H9 (cell line): ENCODE measurements at regions not wholly inside any gene's neighbourhood (a gene's known extent, or its start where the extent isn't known, plus 50 kb on each side); places are given as distances from the start of the nearest gene placed in this dataset.

ENCODE experiments used
- DNase-seq: peaks from one replicate; pipeline ENCODE4 v3.0.0-alpha.2; 2017
- H2AFZ ChIP-seq: one replicate; pipeline ENCODE4 v1.6.1; 2013; ENCODE audit warnings: mild to moderate bottlenecking, low read length, control low read depth, moderate library complexity
- H2AK5ac ChIP-seq: 2 replicates; pipeline ENCODE4 v1.6.1; 2013; ENCODE audit warnings: low read length, control low read depth, mixed read lengths; ENCODE audit not compliant: insufficient read length
- H2BK120ac ChIP-seq: one replicate; pipeline ENCODE4 v1.6.1; 2013; ENCODE audit warnings: low read depth, mild to moderate bottlenecking, low read length, control low read depth, inconsistent platforms; ENCODE audit not compliant: poor library complexity, severe bottlenecking
- H2BK12ac ChIP-seq: 2 replicates; pipeline ENCODE4 v1.6.1; 2013; ENCODE audit warnings: low read length, control low read depth, mixed read lengths, low read depth; ENCODE audit not compliant: insufficient read length
- H2BK15ac ChIP-seq: 2 replicates; pipeline ENCODE4 v1.6.1; 2013; ENCODE audit warnings: low read depth, low read length, control low read depth
- H2BK20ac ChIP-seq: one replicate; pipeline ENCODE4 v1.6.1; 2013; ENCODE audit warnings: low read depth, mild to moderate bottlenecking, low read length, control low read depth, inconsistent platforms; ENCODE audit not compliant: poor library complexity, severe bottlenecking
- H2BK5ac ChIP-seq: 2 replicates; pipeline ENCODE4 v1.6.1; 2013; ENCODE audit warnings: low read length, control low read depth, mixed read lengths; ENCODE audit not compliant: insufficient read length
- H3K14ac ChIP-seq: 2 replicates; pipeline ENCODE4 v1.6.1; 2013; ENCODE audit warnings: low read length, control low read depth; ENCODE audit not compliant: insufficient read depth
- H3K18ac ChIP-seq: 2 replicates; pipeline ENCODE4 v1.6.1; 2013; ENCODE audit warnings: low read depth, mild to moderate bottlenecking, mixed read lengths, low read length, control low read depth; ENCODE audit not compliant: insufficient read length
- H3K23ac ChIP-seq: 2 replicates; pipeline ENCODE4 v1.6.1; 2013; ENCODE audit warnings: low read length, control low read depth, mixed read lengths, low read depth; ENCODE audit not compliant: insufficient read length
- H3K23me2 ChIP-seq: 2 replicates; pipeline ENCODE4 v1.6.1; 2013; ENCODE audit warnings: low read depth, mild to moderate bottlenecking, mixed read lengths, low read length, control low read depth; ENCODE audit not compliant: insufficient read length, poor library complexity, severe bottlenecking
- H3K27ac ChIP-seq: 2 replicates; pipeline ENCODE4 v1.5.1; 2013; ENCODE audit warnings: low read length, control low read depth, mixed read lengths, low read depth; ENCODE audit not compliant: insufficient read length
- H3K27me3 ChIP-seq: 2 replicates; pipeline ENCODE4 v1.6.1; 2013; ENCODE audit warnings: low read length, control low read depth, inconsistent platforms; ENCODE audit not compliant: insufficient read depth
- H3K4ac ChIP-seq: 2 replicates; pipeline ENCODE4 v1.6.1; 2013; ENCODE audit warnings: low read depth, mild to moderate bottlenecking, control low read depth, inconsistent platforms, low read length, moderate library complexity
- H3K4me1 ChIP-seq: 2 replicates; pipeline ENCODE4 v1.6.1; 2013; ENCODE audit warnings: low read length, control low read depth, inconsistent platforms; ENCODE audit not compliant: insufficient read depth
- H3K4me2 ChIP-seq: 2 replicates; pipeline ENCODE4 v1.6.1; 2013; ENCODE audit warnings: low read length, control low read depth, mixed read lengths; ENCODE audit not compliant: insufficient read length, insufficient read depth
- H3K56ac ChIP-seq: 2 replicates; pipeline ENCODE4 v1.6.1; 2013; ENCODE audit warnings: low read depth, mild to moderate bottlenecking, mixed read lengths, low read length, control low read depth; ENCODE audit not compliant: insufficient read length
- H3K79me1 ChIP-seq: 2 replicates; pipeline ENCODE4 v1.6.1; 2013; ENCODE audit warnings: low read depth, mild to moderate bottlenecking, moderate library complexity, low read length, control low read depth, inconsistent platforms; ENCODE audit not compliant: insufficient read depth, poor library complexity, severe bottlenecking
- H3K79me2 ChIP-seq: 2 replicates; pipeline ENCODE4 v1.6.1; 2013; ENCODE audit warnings: low read length, control low read depth, inconsistent platforms; ENCODE audit not compliant: insufficient read depth
- H3K9ac ChIP-seq: 2 replicates; pipeline ENCODE4 v1.6.1; 2013; ENCODE audit warnings: low read length, control low read depth, mixed read lengths; ENCODE audit not compliant: insufficient read length; ENCODE audit errors: extremely low read depth
- H3K9me3 ChIP-seq: one replicate; pipeline ENCODE4 v1.6.1; 2013; ENCODE audit warnings: low read depth, low read length, inconsistent platforms; ENCODE audit not compliant: control insufficient read depth
- H3T11ph ChIP-seq: one replicate; pipeline ENCODE4 v1.6.1; 2013; ENCODE audit warnings: mild to moderate bottlenecking, low read length, control low read depth, inconsistent platforms
- H4K20me1 ChIP-seq: one replicate; pipeline ENCODE4 v1.6.1; 2013; ENCODE audit not compliant: control insufficient read depth, insufficient read length, insufficient read depth
- H4K5ac ChIP-seq: 2 replicates; pipeline ENCODE4 v1.6.1; 2013; ENCODE audit warnings: low read depth, mild to moderate bottlenecking, mixed read lengths, low read length, control low read depth; ENCODE audit not compliant: insufficient read length
- H4K8ac ChIP-seq: replicated peaks from 2 replicates; pipeline ENCODE4 v1.6.1; 2013; ENCODE audit warnings: low read length, control low read depth, mixed read lengths, low read depth; ENCODE audit not compliant: insufficient read length
- H4K91ac ChIP-seq: 2 replicates; pipeline ENCODE4 v1.6.1; 2013; ENCODE audit warnings: low read depth, mild to moderate bottlenecking, moderate library complexity, mixed read lengths, low read length, control low read depth; ENCODE audit not compliant: insufficient read length
- H3K27ac Mint-ChIP-seq, 3 experiments: 2 replicates in 2 of 3; 3 replicates in 1 of 3; pipeline ENCODE4 v1.8.0; 2020 to 2021; ENCODE audit warnings: mixed read lengths in 3 of 3, mild to moderate bottlenecking in 1 of 3, moderate library complexity in 1 of 3
- H3K27me3 Mint-ChIP-seq: 2 replicates; pipeline ENCODE4 v1.8.0; 2021; ENCODE audit warnings: low read depth, mild to moderate bottlenecking, moderate library complexity, mixed read lengths
- H3K36me3 Mint-ChIP-seq, 3 experiments: 2 replicates in 2 of 3; 3 replicates in 1 of 3; pipeline ENCODE4 v1.8.0; 2020 to 2021; ENCODE audit warnings: low read depth in 3 of 3, mixed read lengths in 3 of 3; ENCODE audit not compliant: insufficient read depth in 1 of 3
- H3K4me1 Mint-ChIP-seq, 2 experiments: 2 replicates each; pipeline ENCODE4 v1.8.0; 2020; ENCODE audit warnings: mixed read lengths in 2 of 2
- H3K4me3 Mint-ChIP-seq, 2 experiments: 2 replicates in 1 of 2; 3 replicates in 1 of 2; pipeline ENCODE4 v1.8.0; 2020 to 2021; ENCODE audit warnings: mild to moderate bottlenecking in 2 of 2, mixed read lengths in 2 of 2, moderate library complexity in 1 of 2
- H3K9me3 Mint-ChIP-seq, 2 experiments: 2 replicates in 1 of 2; 3 replicates in 1 of 2; pipeline ENCODE4 v1.8.0; 2020; ENCODE audit warnings: mild to moderate bottlenecking in 2 of 2, mixed read lengths in 2 of 2, moderate library complexity in 1 of 2
- WGBS: extraction: QIAGEN DNeasy Blood & Tissue Kit; methylation state at CpG from one replicate; pipeline ENCODE4 v1.1.7; 2013; ENCODE audit warnings: missing lambda C conversion rate, low lambda C conversion rate, mixed read lengths; ENCODE audit not compliant: insufficient read length; ENCODE audit errors: extremely low coverage; 5-methylcytosine and 5-hydroxymethylcytosine counted together
- TF ChIP-seq, protein P1 (sequence below): fragments of 200-600 bp; sonication (generic); conservative IDR thresholded peaks from 3 replicates; pipeline ENCODE4 v1.8.0; 2021; ENCODE audit warnings: antibody characterized with exemption, mild to moderate bottlenecking

- Histone ChIP-seq H3K4me1 (no peaks in the 10 kb centered on the region; the same call in 1 of the 2 replicates), H2BK20ac (no peak overlapping the region), H2BK15ac (no peak overlapping the region), H3K18ac (no peak overlapping the region), H4K91ac (no peak overlapping the region), H3K79me1 (no peaks in the 10 kb centered on the region), H3K9me3 (no peaks in the 10 kb centered on the region), H2BK5ac (no peak overlapping the region), H3K14ac (no peak overlapping the region), H4K20me1 (no peaks in the 10 kb centered on the region), H3K9ac (no peak overlapping the region), H3K27me3 (no peaks in the 10 kb centered on the region), H3K27ac (no peak overlapping the region), H2AK5ac (no peak overlapping the region), H2AFZ (no peak overlapping the region), H3K79me2 (no peaks in the 10 kb centered on the region), H3K4me2 (no peak overlapping the region), H2BK120ac (no peak overlapping the region), H4K5ac (no peak overlapping the region), H2BK12ac (no peak overlapping the region), H3K23me2 (no peaks in the 10 kb centered on the region), H3T11ph (no peak overlapping the region), H3K4ac (no peak overlapping the region), H3K23ac (no peak overlapping the region), H3K56ac (no peak overlapping the region), H4K8ac (no peak overlapping the region)
- DNase-seq, result no peak
- no peak overlapping the region for H3K4me3 Mint-ChIP-seq
- TF ChIP-seq, protein P1, sequence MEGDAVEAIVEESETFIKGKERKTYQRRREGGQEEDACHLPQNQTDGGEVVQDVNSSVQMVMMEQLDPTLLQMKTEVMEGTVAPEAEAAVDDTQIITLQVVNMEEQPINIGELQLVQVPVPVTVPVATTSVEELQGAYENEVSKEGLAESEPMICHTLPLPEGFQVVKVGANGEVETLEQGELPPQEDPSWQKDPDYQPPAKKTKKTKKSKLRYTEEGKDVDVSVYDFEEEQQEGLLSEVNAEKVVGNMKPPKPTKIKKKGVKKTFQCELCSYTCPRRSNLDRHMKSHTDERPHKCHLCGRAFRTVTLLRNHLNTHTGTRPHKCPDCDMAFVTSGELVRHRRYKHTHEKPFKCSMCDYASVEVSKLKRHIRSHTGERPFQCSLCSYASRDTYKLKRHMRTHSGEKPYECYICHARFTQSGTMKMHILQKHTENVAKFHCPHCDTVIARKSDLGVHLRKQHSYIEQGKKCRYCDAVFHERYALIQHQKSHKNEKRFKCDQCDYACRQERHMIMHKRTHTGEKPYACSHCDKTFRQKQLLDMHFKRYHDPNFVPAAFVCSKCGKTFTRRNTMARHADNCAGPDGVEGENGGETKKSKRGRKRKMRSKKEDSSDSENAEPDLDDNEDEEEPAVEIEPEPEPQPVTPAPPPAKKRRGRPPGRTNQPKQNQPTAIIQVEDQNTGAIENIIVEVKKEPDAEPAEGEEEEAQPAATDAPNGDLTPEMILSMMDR, result no peak
- 0 out of 7 replicates have a peak, but pooled peaks cover 0 to 2% (median 0%) of the 10 kb centered on the region in 3 experiments for H3K36me3 Mint-ChIP-seq
- no CpG with 5 or more reads among the region's 5 CpGs for WGBS
- no peak overlapping the region for H3K27ac Mint-ChIP-seq
- H3K9me3 Mint-ChIP-seq, result peaks cover 0 to 12% of the 10 kb centered on the region in 2 experiments; a peak in 2 of 5 replicates
- peaks cover 18 to 25% of the 10 kb centered on the region in 2 experiments for H3K4me1 Mint-ChIP-seq
- H3K27me3 Mint-ChIP-seq, result peaks cover 6% of the 10 kb centered on the region
These were observed 72.8 kb upstream of the C16orf82 start for GRCh38 chr16:26993963-26994362.
